IMR-90 (cell line): ENCODE measurements at regions not wholly inside any gene's neighbourhood (a gene's known extent, or its start where the extent isn't known, plus 50 kb on each side); places are given as distances from the start of the nearest gene placed in this dataset.

Experiments used
- ATAC-seq: fragments of 200-7000 bp; cut with Tn5 transposase; 2 replicates; pipeline ENCODE4 v1.9.1; 2020; ENCODE audit warnings: low read depth, mild to moderate bottlenecking, moderate library complexity
- BruUV-seq: library from RNA; stranded (reverse); fragments of 400-500 nt; replicated peaks from 2 replicates; lab custom pipeline; 2021; lab: Mats Ljungman, UMichigan
- CTCF ChIA-PET: fragments of 300-600 bp; formaldehyde crosslinking; extraction: SDS; loops from one replicate; lab custom pipeline; 2021; ENCODE audit warnings: antibody characterized with exemption; lab: Yijun Ruan, JAX
- POLR2A ChIA-PET: fragments of 300-600 bp; sonication (Branson Sonifier 250); formaldehyde crosslinking; loops from one replicate; lab custom pipeline; 2022; ENCODE audit warnings: antibody characterized with exemption; ENCODE audit not compliant: unreplicated experiment; lab: Charles Lee
- DNase-seq: peaks from one replicate; pipeline ENCODE4 v3.0.0; 2013
- H2AFZ ChIP-seq: replicated peaks from 2 replicates; pipeline ENCODE3; 2013; ENCODE audit warnings: low read length, mild to moderate bottlenecking; ENCODE audit not compliant: poor library complexity
- H2AK5ac ChIP-seq: 2 replicates; pipeline ENCODE4 v1.6.1; 2013; ENCODE audit warnings: low read depth, low read length, inconsistent platforms
- H2AK9ac ChIP-seq: replicated peaks from 2 replicates; pipeline ENCODE3; 2013; ENCODE audit warnings: mild to moderate bottlenecking, low read depth, low read length, moderate library complexity; ENCODE audit not compliant: poor library complexity
- H2BK120ac ChIP-seq: 2 replicates; pipeline ENCODE4 v1.6.1; 2013; ENCODE audit warnings: low read depth, low read length, inconsistent platforms
- H2BK15ac ChIP-seq: 3 replicates; pipeline ENCODE4 v1.6.1; 2013; ENCODE audit warnings: low read depth, low read length, inconsistent platforms
- H2BK20ac ChIP-seq: 2 replicates; pipeline ENCODE4 v1.6.1; 2013; ENCODE audit warnings: low read depth, mild to moderate bottlenecking, inconsistent platforms, low read length, moderate library complexity
- H2BK5ac ChIP-seq: 2 replicates; pipeline ENCODE4 v1.6.1; 2013; ENCODE audit warnings: mild to moderate bottlenecking, low read depth, low read length, inconsistent platforms; ENCODE audit not compliant: poor library complexity, severe bottlenecking
- H3K14ac ChIP-seq: replicated peaks from 2 replicates; pipeline ENCODE4 v1.6.1; 2013; ENCODE audit warnings: low read depth, low read length, inconsistent platforms
- H3K18ac ChIP-seq: 2 replicates; pipeline ENCODE4 v1.6.1; 2013; ENCODE audit warnings: low read depth, low read length, control low read depth
- H3K23ac ChIP-seq: 2 replicates; pipeline ENCODE4 v1.6.1; 2013; ENCODE audit warnings: low read depth, low read length, inconsistent platforms
- H3K27ac ChIP-seq: 2 replicates; pipeline ENCODE4 v1.5.1; 2013; ENCODE audit warnings: mild to moderate bottlenecking, control low read depth, low read length; ENCODE audit not compliant: insufficient read depth
- H3K27me3 ChIP-seq: 2 replicates; pipeline ENCODE4 v1.6.1; 2013; ENCODE audit warnings: low read length; ENCODE audit not compliant: control insufficient read depth, insufficient read depth
- H3K36me3 ChIP-seq: 2 replicates; pipeline ENCODE4 v1.6.1; 2013; ENCODE audit warnings: low read length, mixed read lengths; ENCODE audit not compliant: control insufficient read depth, insufficient read depth
- H3K4ac ChIP-seq: 2 replicates; pipeline ENCODE4 v1.6.1; 2013; ENCODE audit warnings: low read depth, low read length, inconsistent platforms
- H3K4me1 ChIP-seq: 2 replicates; pipeline ENCODE4 v1.6.1; 2013; ENCODE audit warnings: low read length, mixed read lengths; ENCODE audit not compliant: control insufficient read depth, insufficient read depth
- H3K4me2 ChIP-seq: 2 replicates; pipeline ENCODE4 v1.6.1; 2013; ENCODE audit warnings: low read depth, mild to moderate bottlenecking, control low read depth, low read length, moderate library complexity
- H3K4me3 ChIP-seq: 2 replicates; pipeline ENCODE4 v1.5.1; 2013; ENCODE audit warnings: low read depth, mild to moderate bottlenecking, control low read depth, low read length, moderate library complexity; ENCODE audit not compliant: insufficient read depth
- H3K56ac ChIP-seq: 2 replicates; pipeline ENCODE4 v1.6.1; 2013; ENCODE audit warnings: low read length, inconsistent platforms; ENCODE audit not compliant: insufficient read depth; ENCODE audit errors: extremely low read depth
- H3K79me1 ChIP-seq, 2 experiments: 2 replicates each; pipeline ENCODE4 v1.6.1; 2013; ENCODE audit warnings: low read length in 2 of 2, inconsistent platforms in 1 of 2, low read depth in 1 of 2
- H3K9ac ChIP-seq: 2 replicates; pipeline ENCODE4 v1.6.1; 2013; ENCODE audit warnings: low read depth, low read length, control low read depth
- H3K9me1 ChIP-seq: 2 replicates; pipeline ENCODE4 v1.6.1; 2013; ENCODE audit warnings: low read length, inconsistent platforms; ENCODE audit not compliant: insufficient read depth
- H3K9me3 ChIP-seq: 2 replicates; pipeline ENCODE4 v1.6.1; 2013; ENCODE audit warnings: low read length; ENCODE audit not compliant: control insufficient read depth, insufficient read depth
- H4K20me1 ChIP-seq: 2 replicates; pipeline ENCODE4 v1.6.1; 2013; ENCODE audit warnings: low read length, inconsistent platforms; ENCODE audit not compliant: insufficient read depth
- H4K5ac ChIP-seq: 2 replicates; pipeline ENCODE4 v1.6.1; 2013; ENCODE audit warnings: mild to moderate bottlenecking, low read depth, low read length, control low read depth
- H4K8ac ChIP-seq, 2 experiments: 2 replicates each; pipeline ENCODE4 v1.6.1; 2013; ENCODE audit warnings: low read depth in 2 of 2, low read length in 2 of 2, control low read depth in 1 of 2, inconsistent platforms in 1 of 2
- H4K91ac ChIP-seq: 2 replicates; pipeline ENCODE4 v1.6.1; 2013; ENCODE audit warnings: low read depth, low read length, inconsistent platforms; ENCODE audit not compliant: insufficient read depth
- BHLHE40 ChIP-seq: fragments of 150-350 bp; IDR thresholded peaks from 2 replicates; pipeline ENCODE4 v1.6.1; 2016; ENCODE audit warnings: mild to moderate bottlenecking, low read depth, low read length
- CHD1 ChIP-seq: IDR thresholded peaks from 2 replicates; pipeline ENCODE4 v1.6.1; 2012; ENCODE audit warnings: low read depth, low read length, improper control_type of control experiment
- CTCF ChIP-seq: conservative IDR thresholded peaks from 2 replicates; pipeline ENCODE4 v1.5.1; 2012; ENCODE audit warnings: mild to moderate bottlenecking, low read depth, low read length, improper control_type of control experiment
- ELK1 ChIP-seq: fragments of 150-350 bp; IDR thresholded peaks from 2 replicates; pipeline ENCODE4 v1.6.1; 2016; ENCODE audit warnings: low read depth, mild to moderate bottlenecking, low read length, moderate library complexity, borderline replicate concordance
- FOS ChIP-seq: fragments of 150-350 bp; IDR thresholded peaks from 2 replicates; pipeline ENCODE4 v1.6.1; 2016; ENCODE audit warnings: low read depth, low read length
- MAFK ChIP-seq: IDR thresholded peaks from 2 replicates; pipeline ENCODE4 v1.6.1; 2012; ENCODE audit warnings: low read depth, low read length, improper control_type of control experiment
- MAZ ChIP-seq: IDR thresholded peaks from 2 replicates; pipeline ENCODE4 v1.6.1; 2012; ENCODE audit warnings: low read depth, mild to moderate bottlenecking, low read length, improper control_type of control experiment, moderate library complexity, borderline replicate concordance
- MXI1 ChIP-seq: IDR thresholded peaks from 2 replicates; pipeline ENCODE4 v1.6.1; 2012; ENCODE audit warnings: low read depth, mild to moderate bottlenecking, low read length, moderate library complexity, borderline replicate concordance
- NFE2L2 ChIP-seq: fragments of 150-350 bp; IDR thresholded peaks from 2 replicates; pipeline ENCODE4 v1.6.1; 2016; ENCODE audit warnings: low read depth, mild to moderate bottlenecking, low read length
- POLR2A ChIP-seq: IDR thresholded peaks from 2 replicates; pipeline ENCODE4 v1.6.1; 2012; ENCODE audit warnings: mild to moderate bottlenecking, low read depth, low read length
- RFX5 ChIP-seq: IDR thresholded peaks from 2 replicates; pipeline ENCODE4 v1.8.0; 2012; ENCODE audit warnings: low read depth, mild to moderate bottlenecking, low read length, moderate library complexity
- SMC3 ChIP-seq: fragments of 150-350 bp; IDR thresholded peaks from 2 replicates; pipeline ENCODE4 v1.6.1; 2016; ENCODE audit warnings: low read depth, mild to moderate bottlenecking, antibody characterized with exemption, low read length, moderate library complexity
- WGBS, 2 experiments: methylation state at CpG; one replicate each; pipeline versions ENCODE4 v1.1.5 to v1.1.7; 2013; ENCODE audit warnings: missing lambda C conversion rate in 2 of 2; ENCODE audit not compliant: insufficient read length in 1 of 2; ENCODE audit errors: extremely low coverage in 2 of 2; 5-methylcytosine and 5-hydroxymethylcytosine counted together
- dilution Hi-C: fragments of 300-500 bp; cut with HindIII; formaldehyde crosslinking; loops from one replicate; pipeline ENCODE4 v1.14.3; 2018; ENCODE audit warnings: low sequenced_read_pairs; ENCODE audit not compliant: unreplicated experiment
- in situ Hi-C: fragments of 300-500 bp; cut with MboI; formaldehyde crosslinking; loops from 3 replicates; pipeline ENCODE4 v1.14.3; 2019; ENCODE audit warnings: low sequenced_read_pairs, inconsistent platforms, mixed read lengths
- intact Hi-C: fragments of 100-400 bp; cut with micrococcal nuclease; formaldehyde crosslinking; loops from 2 replicates; pipeline ENCODE4 v1.10.0; 2022

GRCh38 chr2:204401114-204401513, 144.2 kb upstream of the PARD3B start:
- Histone ChIP-seq H3K27ac (no peak overlapping the region), H3K56ac (no peak overlapping the region), H4K91ac (no peak overlapping the region), H3K9me3 (no peaks in the 10 kb centered on the region), H4K8ac (no peak overlapping the region), H2BK5ac (no peak overlapping the region), H4K5ac (no peak overlapping the region), H2BK20ac (peak overlapping the region; percentile 41; the same call in 1 of the 2 replicates), H3K4me3 (no peak overlapping the region), H3K9me1 (no peaks in the 10 kb centered on the region), H2AK5ac (no peak overlapping the region), H2BK15ac (no peak overlapping the region), H3K36me3 (no peaks in the 10 kb centered on the region), H2AFZ (peak overlapping the region; percentile 3), H3K14ac (0 out of 2 replicates have a peak overlapping the region, but pooled peaks have one; percentile 4), H3K79me1 (no peaks in the 10 kb centered on the region), H3K23ac (no peak overlapping the region), H2BK120ac (no peak overlapping the region), H3K4me1 (no peaks in the 10 kb centered on the region), H3K4ac (no peak overlapping the region), H2AK9ac (no peak overlapping the region), H3K18ac (no peak overlapping the region), H4K20me1 (no peaks in the 10 kb centered on the region), H3K27me3 (no peaks in the 10 kb centered on the region), H3K9ac (no peak overlapping the region), H3K4me2 (no peak overlapping the region)
- WGBS, 2 experiments: 44% methylated on average over 2 of the region's 5 CpGs; no CpG with 5 or more reads in 1 of the 2 experiments
- BruUV-seq: no TSS peak
- ChIA-PET POLR2A (no interaction called here), CTCF (no interaction called here)
- TF ChIP-seq ELK1 (no peak), MXI1 (no peak), RFX5 (no peak), MAFK (no peak), BHLHE40 (no peak), CHD1 (no peak), FOS (no peak), MAZ (no peak), NFE2L2 (no peak), POLR2A (no peak), SMC3 (no peak), CTCF (no peak)
- intact Hi-C loops (no loop called here), dilution Hi-C loops (no loop called here), in situ Hi-C loops (no loop called here)
- ATAC-seq: no peak
- peak; percentile 16 for DNase-seq
